ENCODE measurements at regions not wholly inside any gene's neighbourhood (a gene's known extent, or its start where the extent isn't known, plus 50 kb on each side); places are given as distances from the start of the nearest gene placed in this dataset.

- TF ChIP-seq POLR2A (IDR thresholded peaks at IDR 0.05): no peak
- TF ChIP-seq CTCF (IDR thresholded peaks at IDR 0.05): no peak
Measured at GRCh38 chr4:24666316-24666715, 82.0 kb upstream of the DHX15 start.

Measured in uterus (tissue), 2 donors.